Neural cell (in vitro differentiated cells): ENCODE measurements at regions not wholly inside any gene's neighbourhood (a gene's known extent, or its start where the extent isn't known, plus 50 kb on each side); places are given as distances from the start of the nearest gene placed in this dataset.

Source experiments
- H2AFZ ChIP-seq: fragments of 200-600, 300-800 bp; sonication (generic), shearing (Covaris generic); 2 replicates; pipeline ENCODE4 v1.6.0; 2014; ENCODE audit warnings: low read depth, mild to moderate bottlenecking, antibody characterized with exemption, low read length, moderate library complexity
- H3F3A ChIP-seq: fragments of 200-600 bp; shearing (Covaris generic); 2 replicates; pipeline ENCODE4 v1.6.1; 2016; ENCODE audit warnings: mild to moderate bottlenecking, moderate library complexity, mixed read lengths, antibody characterized with exemption, low read length; ENCODE audit not compliant: insufficient read depth, poor library complexity, severe bottlenecking
- H3K27ac ChIP-seq: fragments of 200-600, 300-800 bp; sonication (generic), shearing (Covaris generic); 2 replicates; pipeline ENCODE4 v1.5.1; 2014; ENCODE audit warnings: mild to moderate bottlenecking, low read length, moderate library complexity
- H3K27me3 ChIP-seq: fragments of 300-800, 200-600 bp; sonication (generic), shearing (Covaris generic); 2 replicates; pipeline ENCODE4 v1.6.0; 2014; ENCODE audit warnings: mild to moderate bottlenecking, low read depth, low read length, moderate library complexity; ENCODE audit not compliant: insufficient read depth
- H3K36me3 ChIP-seq: fragments of 300-800, 200-600 bp; sonication (generic), shearing (Covaris generic); 2 replicates; pipeline ENCODE4 v1.5.1; 2014; ENCODE audit warnings: mild to moderate bottlenecking, antibody characterized with exemption, low read length, moderate library complexity; ENCODE audit not compliant: insufficient read depth
- H3K4me2 ChIP-seq: fragments of 300-800, 200-600 bp; sonication (generic), shearing (Covaris generic); 2 replicates; pipeline ENCODE4 v1.6.0; 2014; ENCODE audit warnings: mild to moderate bottlenecking, low read length
- H3K4me3 ChIP-seq: fragments of 300-800, 200-600 bp; sonication (generic), shearing (Covaris generic); 2 replicates; pipeline ENCODE4 v1.5.1; 2014; ENCODE audit warnings: mild to moderate bottlenecking, low read length, moderate library complexity
- H3K79me2 ChIP-seq: fragments of 200-600 bp; shearing (Covaris generic); replicated peaks from 2 replicates; pipeline ENCODE4 v1.6.0; 2014; ENCODE audit warnings: mild to moderate bottlenecking, low read length, moderate library complexity; ENCODE audit not compliant: insufficient read depth
- H3K9ac ChIP-seq: fragments of 300-800, 200-600 bp; sonication (generic), shearing (Covaris generic); 2 replicates; pipeline ENCODE4 v1.6.1; 2016; ENCODE audit warnings: mild to moderate bottlenecking, low read length, mixed read lengths
- H3K9me2 ChIP-seq: fragments of 200-600 bp; shearing (Covaris generic); 2 replicates; pipeline ENCODE4 v1.6.1; 2016; ENCODE audit warnings: mild to moderate bottlenecking, low read length, mixed read lengths; ENCODE audit not compliant: insufficient read depth
- H3K9me3 ChIP-seq: fragments of 200-600, 300-800 bp; sonication (generic), shearing (Covaris generic); 2 replicates; pipeline ENCODE4 v1.6.1; 2016; ENCODE audit warnings: mild to moderate bottlenecking, mixed run types, low read length, moderate library complexity, mixed read lengths
- H4K20me1 ChIP-seq: fragments of 200-600 bp; shearing (Covaris generic); 2 replicates; pipeline ENCODE4 v1.6.1; 2016; ENCODE audit warnings: mild to moderate bottlenecking, mixed run types; ENCODE audit not compliant: insufficient read depth
- CTCF ChIP-seq: fragments of 450-650 bp; IDR thresholded peaks from 2 replicates; pipeline ENCODE4 v1.5.1; 2014; ENCODE audit warnings: antibody characterized with exemption, mild to moderate bottlenecking, moderate library complexity; ENCODE audit not compliant: poor library complexity, severe bottlenecking
- EP300 ChIP-seq: fragments of 450-650 bp; conservative IDR thresholded peaks from 2 replicates; pipeline ENCODE4 v1.6.1; 2014; ENCODE audit warnings: antibody characterized with exemption, mild to moderate bottlenecking, moderate library complexity; ENCODE audit not compliant: poor library complexity, severe bottlenecking
- EZH2 ChIP-seq: fragments of 200-600, 300-800 bp; shearing (Covaris generic), sonication (generic); IDR thresholded peaks from 2 replicates; pipeline ENCODE4 v1.6.1; 2014; ENCODE audit warnings: antibody characterized with exemption, low read length, borderline replicate concordance, mild to moderate bottlenecking; ENCODE audit not compliant: insufficient read depth, poor library complexity, severe bottlenecking
- MXI1 ChIP-seq: fragments of 450-650 bp; conservative IDR thresholded peaks from 2 replicates; pipeline ENCODE4 v1.6.1; 2014; ENCODE audit warnings: antibody characterized with exemption, mild to moderate bottlenecking; ENCODE audit not compliant: poor library complexity, severe bottlenecking
- POLR2AphosphoS5 ChIP-seq: IDR thresholded peaks from 2 replicates; pipeline ENCODE4 v1.6.1; 2012
- RAD21 ChIP-seq: fragments of 450-650 bp; conservative IDR thresholded peaks from 2 replicates; pipeline ENCODE4 v1.6.1; 2014; ENCODE audit warnings: antibody characterized with exemption, mild to moderate bottlenecking, moderate library complexity
- SMC3 ChIP-seq: fragments of 450-650 bp; conservative IDR thresholded peaks from 2 replicates; pipeline ENCODE4 v1.6.1; 2014; ENCODE audit warnings: antibody characterized with exemption, mild to moderate bottlenecking, moderate library complexity; ENCODE audit not compliant: poor library complexity
- TAF1 ChIP-seq: IDR thresholded peaks from 2 replicates; pipeline ENCODE4 v1.6.1; 2012; ENCODE audit warnings: low read depth
- TF ChIP-seq, protein P1 (sequence below): IDR thresholded peaks from 2 replicates; pipeline ENCODE4 v1.6.1; 2012; ENCODE audit warnings: borderline replicate concordance

DNA sequence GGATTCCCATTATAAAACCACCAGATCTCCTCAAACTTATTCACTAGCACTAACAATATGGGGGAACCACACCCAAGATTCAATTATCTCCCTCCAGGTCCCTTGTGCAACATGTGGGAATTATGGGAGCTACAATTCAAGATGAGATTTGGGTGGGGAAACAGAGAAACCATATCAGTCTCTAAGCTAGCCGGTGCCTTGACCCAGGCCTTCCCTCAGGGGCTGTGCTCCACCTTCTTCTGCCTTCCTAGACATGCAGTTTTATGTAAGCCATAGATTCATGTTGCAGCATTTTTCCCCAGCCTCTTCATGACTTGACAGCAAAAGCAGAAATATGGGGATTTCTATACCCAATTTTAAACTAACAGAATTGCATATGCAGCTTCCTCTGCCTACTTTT is 559.2 kb downstream of the TNS1 start:
- no peaks in the 10 kb centered on the region for H3K27me3 ChIP-seq
- H3K27ac ChIP-seq = no peak overlapping the region
- H3K4me3 ChIP-seq = no peak overlapping the region
- H3K9ac ChIP-seq = no peak overlapping the region
- H3K4me2 ChIP-seq = no peak overlapping the region
- no peak for TF ChIP-seq EP300
- TF ChIP-seq POLR2AphosphoS5 = no peak
- no peak for TF ChIP-seq CTCF
- TF ChIP-seq EZH2 = no peak
- no peak for TF ChIP-seq MXI1
- TF ChIP-seq, protein P1, sequence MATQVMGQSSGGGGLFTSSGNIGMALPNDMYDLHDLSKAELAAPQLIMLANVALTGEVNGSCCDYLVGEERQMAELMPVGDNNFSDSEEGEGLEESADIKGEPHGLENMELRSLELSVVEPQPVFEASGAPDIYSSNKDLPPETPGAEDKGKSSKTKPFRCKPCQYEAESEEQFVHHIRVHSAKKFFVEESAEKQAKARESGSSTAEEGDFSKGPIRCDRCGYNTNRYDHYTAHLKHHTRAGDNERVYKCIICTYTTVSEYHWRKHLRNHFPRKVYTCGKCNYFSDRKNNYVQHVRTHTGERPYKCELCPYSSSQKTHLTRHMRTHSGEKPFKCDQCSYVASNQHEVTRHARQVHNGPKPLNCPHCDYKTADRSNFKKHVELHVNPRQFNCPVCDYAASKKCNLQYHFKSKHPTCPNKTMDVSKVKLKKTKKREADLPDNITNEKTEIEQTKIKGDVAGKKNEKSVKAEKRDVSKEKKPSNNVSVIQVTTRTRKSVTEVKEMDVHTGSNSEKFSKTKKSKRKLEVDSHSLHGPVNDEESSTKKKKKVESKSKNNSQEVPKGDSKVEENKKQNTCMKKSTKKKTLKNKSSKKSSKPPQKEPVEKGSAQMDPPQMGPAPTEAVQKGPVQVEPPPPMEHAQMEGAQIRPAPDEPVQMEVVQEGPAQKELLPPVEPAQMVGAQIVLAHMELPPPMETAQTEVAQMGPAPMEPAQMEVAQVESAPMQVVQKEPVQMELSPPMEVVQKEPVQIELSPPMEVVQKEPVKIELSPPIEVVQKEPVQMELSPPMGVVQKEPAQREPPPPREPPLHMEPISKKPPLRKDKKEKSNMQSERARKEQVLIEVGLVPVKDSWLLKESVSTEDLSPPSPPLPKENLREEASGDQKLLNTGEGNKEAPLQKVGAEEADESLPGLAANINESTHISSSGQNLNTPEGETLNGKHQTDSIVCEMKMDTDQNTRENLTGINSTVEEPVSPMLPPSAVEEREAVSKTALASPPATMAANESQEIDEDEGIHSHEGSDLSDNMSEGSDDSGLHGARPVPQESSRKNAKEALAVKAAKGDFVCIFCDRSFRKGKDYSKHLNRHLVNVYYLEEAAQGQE = no peak
- no peak for TF ChIP-seq TAF1
- TF ChIP-seq RAD21 = no peak
- TF ChIP-seq SMC3 = no peak
- no peaks in the 10 kb centered on the region for H3K36me3 ChIP-seq
- no peaks in the 10 kb centered on the region for H4K20me1 ChIP-seq
- no peaks in the 10 kb centered on the region for H3K9me2 ChIP-seq
- no peaks in the 10 kb centered on the region for H3K79me2 ChIP-seq
- H2AFZ ChIP-seq = no peak overlapping the region
- H3K9me3 ChIP-seq = no peaks in the 10 kb centered on the region
- no peaks in the 10 kb centered on the region for H3F3A ChIP-seq

DNA sequence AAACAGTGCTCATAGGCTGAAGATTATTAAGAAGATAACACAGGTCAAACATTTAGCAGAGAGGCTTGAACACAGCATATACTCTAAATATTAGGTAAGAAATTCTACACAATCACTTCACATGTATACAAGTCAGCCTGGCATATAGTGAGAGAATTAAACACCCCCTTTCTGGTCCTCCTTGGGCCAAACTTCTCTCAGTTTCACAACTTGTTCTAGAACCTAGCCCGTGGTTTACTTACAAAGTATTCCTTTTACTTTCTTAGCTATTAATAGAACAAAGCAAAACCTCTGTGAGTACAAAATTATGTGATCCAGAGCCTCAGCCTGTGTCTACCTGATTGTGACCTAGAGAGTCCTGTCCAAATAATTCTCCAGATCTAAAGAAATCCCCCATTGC is 562.8 kb downstream of the TNS1 start:
- H2AFZ ChIP-seq = no peak overlapping the region
- TF ChIP-seq, protein P1 = no peak
- TF ChIP-seq EP300 = no peak
- no peak for TF ChIP-seq SMC3
- no peak for TF ChIP-seq EZH2
- no peak for TF ChIP-seq MXI1
- no peak for TF ChIP-seq TAF1
- TF ChIP-seq RAD21 = no peak
- no peak for TF ChIP-seq POLR2AphosphoS5
- TF ChIP-seq CTCF = no peak
- no peaks in the 10 kb centered on the region for H3K27me3 ChIP-seq
- H3K4me2 ChIP-seq = no peak overlapping the region
- no peaks in the 10 kb centered on the region for H3K9me3 ChIP-seq
- no peak overlapping the region for H3K9ac ChIP-seq
- H3K4me3 ChIP-seq = no peak overlapping the region
- no peaks in the 10 kb centered on the region for H3K79me2 ChIP-seq
- H3K36me3 ChIP-seq = no peaks in the 10 kb centered on the region
- no peak overlapping the region for H3K27ac ChIP-seq
- no peaks in the 10 kb centered on the region for H3K9me2 ChIP-seq
- no peaks in the 10 kb centered on the region for H4K20me1 ChIP-seq
- no peaks in the 10 kb centered on the region for H3F3A ChIP-seq
